ENCODE measurements at regions not wholly inside any gene's neighbourhood (a gene's known extent, or its start where the extent isn't known, plus 50 kb on each side); places are given as distances from the start of the nearest gene placed in this dataset.

DNA sequence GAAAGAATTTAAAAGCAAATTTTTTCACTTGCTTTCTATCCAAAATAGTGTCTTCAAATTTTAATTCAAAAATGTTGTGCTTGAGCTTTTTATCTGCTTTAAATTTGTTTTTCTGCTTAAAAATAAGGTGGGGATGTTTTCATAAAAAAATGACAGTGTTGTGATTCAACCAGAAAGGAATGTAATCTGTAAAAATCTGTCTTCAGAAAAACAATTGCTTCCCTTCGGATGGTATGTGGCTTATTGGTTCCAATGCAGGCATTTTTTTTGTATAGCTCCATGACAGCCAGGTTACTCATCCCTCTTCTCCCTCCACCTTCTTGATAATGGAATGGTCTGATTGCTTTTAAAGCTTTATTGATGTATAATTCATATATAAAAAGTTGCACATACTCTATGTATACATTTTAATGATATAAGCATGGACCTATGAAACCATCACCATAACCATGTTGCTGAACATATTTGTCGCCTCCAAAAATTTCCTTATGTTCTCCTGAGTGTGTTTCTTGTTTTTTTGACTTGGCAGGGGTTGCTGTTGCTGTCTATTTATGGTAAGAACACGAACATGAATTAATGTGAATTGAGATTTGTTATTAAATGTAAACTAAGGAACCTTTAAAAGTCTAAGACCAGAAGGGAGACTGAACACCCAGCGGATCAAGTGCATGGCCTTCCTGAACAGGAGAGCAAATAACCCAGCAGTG, 363.7 kb upstream of the SPHKAP start:
- H3K9me3 ChIP-seq (ENCODE audit: control insufficient read depth, low read length): peaks cover 2% of the 10 kb centered on the region
- H3K27ac ChIP-seq (ENCODE audit: low read length): no peak overlapping the region
- WGBS: 52% methylated on average over 4 of the region's 4 CpGs
- intact Hi-C loops (cut with DNase I): no loop called here
- ATAC-seq (no peak), DNase-seq (no peak)
- H3K27me3 ChIP-seq (ENCODE audit: control insufficient read depth, insufficient read depth): no peaks in the 10 kb centered on the region
- H3K4me3 ChIP-seq (ENCODE audit: low read length): no peak overlapping the region
- peaks cover 2% of the 10 kb centered on the region for H3K4me1 ChIP-seq (ENCODE audit: control insufficient read depth, insufficient read depth, low read length)

DNA sequence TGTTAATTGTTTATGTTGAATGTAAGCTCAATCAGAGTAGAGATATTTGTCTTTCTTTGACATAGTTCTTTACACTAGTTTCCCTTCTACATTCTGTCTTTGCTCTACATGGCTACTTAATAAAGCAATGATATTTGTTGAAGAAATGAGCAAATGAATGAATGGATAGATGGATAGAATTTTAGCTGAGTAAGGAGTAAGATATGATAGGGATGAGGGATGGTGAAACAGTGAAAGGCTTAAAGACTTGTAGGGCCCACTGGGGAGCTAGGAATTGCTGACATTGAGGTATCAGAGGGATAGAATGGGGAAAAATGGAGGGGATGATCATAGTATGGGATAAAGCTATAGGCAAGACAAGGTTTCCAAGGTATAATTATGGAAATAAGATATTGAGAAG, 361.6 kb upstream of the SPHKAP start:
- Histone ChIP-seq H3K27ac (ENCODE audit: low read length) (no peak overlapping the region), H3K4me3 (ENCODE audit: low read length) (no peak overlapping the region), H3K4me1 (ENCODE audit: control insufficient read depth, insufficient read depth, low read length) (peaks cover 2% of the 10 kb centered on the region), H3K27me3 (ENCODE audit: control insufficient read depth, insufficient read depth) (no peaks in the 10 kb centered on the region), H3K9me3 (ENCODE audit: control insufficient read depth, low read length) (peaks cover 2% of the 10 kb centered on the region)
- ATAC-seq (no peak), DNase-seq (no peak)
- intact Hi-C loops (cut with DNase I): no loop called here

DNA sequence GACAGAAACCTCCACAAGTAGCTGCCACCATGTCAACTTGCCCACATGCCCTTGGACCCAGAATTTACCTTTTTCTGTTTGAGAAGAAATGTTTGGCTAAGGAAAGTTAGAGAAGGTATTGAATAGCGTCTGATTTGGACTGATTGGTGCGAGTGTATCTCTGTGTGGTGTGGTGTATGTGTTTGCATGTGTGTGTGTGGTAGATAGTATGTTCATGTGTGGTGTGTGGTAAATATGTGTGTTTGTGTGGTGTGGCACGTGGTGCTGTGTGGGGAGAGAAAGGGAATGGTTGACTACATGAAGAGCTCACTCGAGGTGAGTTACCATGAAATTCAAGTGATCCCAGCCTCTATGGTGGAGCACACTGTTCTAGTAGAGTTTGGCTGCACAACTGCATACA, 360.8 kb upstream of the SPHKAP start:
- H3K4me1 ChIP-seq (ENCODE audit: control insufficient read depth, insufficient read depth, low read length): peaks cover 2% of the 10 kb centered on the region
- H3K9me3 ChIP-seq (ENCODE audit: control insufficient read depth, low read length): peaks cover 2% of the 10 kb centered on the region
- H3K4me3 ChIP-seq (ENCODE audit: low read length): no peak overlapping the region
- DNase-seq: no peak
- H3K27me3 ChIP-seq (ENCODE audit: control insufficient read depth, insufficient read depth): no peaks in the 10 kb centered on the region
- intact Hi-C loops (cut with DNase I): no loop called here
- ATAC-seq: no peak
- no peak overlapping the region for H3K27ac ChIP-seq (ENCODE audit: low read length)
- WGBS: 77% methylated on average over 4 of the region's 4 CpGs

DNA sequence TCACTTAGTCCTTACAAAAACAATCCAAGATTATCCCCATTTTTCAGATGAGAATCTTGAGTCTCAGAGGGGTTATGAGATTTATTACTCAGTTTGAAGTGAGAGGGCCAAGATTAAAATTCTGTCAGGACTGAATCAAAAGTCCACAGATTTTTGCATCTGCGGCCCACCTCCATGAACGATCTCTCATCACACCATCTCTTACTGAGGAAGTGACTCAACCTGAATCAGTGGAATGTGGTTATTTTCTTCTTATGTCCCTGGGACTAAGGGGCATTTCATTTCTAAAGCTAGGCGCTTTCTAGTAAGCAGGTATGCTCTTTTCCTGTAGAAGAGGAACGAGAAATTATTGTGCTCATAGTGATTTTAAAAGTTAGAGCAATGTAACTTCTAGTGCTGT, 360.3 kb upstream of the SPHKAP start:
- DNase-seq (no peak), ATAC-seq (no peak)
- peaks cover 2% of the 10 kb centered on the region for H3K9me3 ChIP-seq (ENCODE audit: control insufficient read depth, low read length)
- peaks cover 2% of the 10 kb centered on the region for H3K4me1 ChIP-seq (ENCODE audit: control insufficient read depth, insufficient read depth, low read length)
- no peak overlapping the region for H3K4me3 ChIP-seq (ENCODE audit: low read length)
- no peaks in the 10 kb centered on the region for H3K27me3 ChIP-seq (ENCODE audit: control insufficient read depth, insufficient read depth)
- H3K27ac ChIP-seq (ENCODE audit: low read length): no peak overlapping the region
- 89% methylated on average over 4 of the region's 4 CpGs for WGBS
- intact Hi-C loops (cut with DNase I): no loop called here

DNA sequence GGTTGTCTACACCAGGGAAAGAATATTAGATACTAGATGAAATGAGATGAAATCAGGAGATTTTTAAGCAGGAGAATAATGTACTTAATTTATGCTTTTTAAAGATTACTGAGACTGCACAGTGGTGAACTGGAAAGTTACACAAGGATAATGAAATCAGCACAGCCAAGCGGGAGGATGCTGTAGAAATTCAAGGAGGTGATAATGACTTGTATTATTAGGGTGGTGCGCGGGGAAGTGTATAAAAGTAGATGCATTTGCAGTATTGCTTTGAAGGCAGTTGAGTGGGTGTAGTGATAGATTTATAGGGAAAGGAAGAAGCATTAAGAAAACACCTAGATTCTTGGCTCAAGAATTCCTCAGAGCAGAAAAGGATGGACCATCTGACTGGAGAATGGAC, 359.5 kb upstream of the SPHKAP start:
- Histone ChIP-seq H3K4me3 (ENCODE audit: low read length) (no peak overlapping the region), H3K27ac (ENCODE audit: low read length) (no peak overlapping the region), H3K27me3 (ENCODE audit: control insufficient read depth, insufficient read depth) (no peaks in the 10 kb centered on the region), H3K9me3 (ENCODE audit: control insufficient read depth, low read length) (no peaks in the 10 kb centered on the region), H3K4me1 (ENCODE audit: control insufficient read depth, insufficient read depth, low read length) (peaks cover 2% of the 10 kb centered on the region)
- intact Hi-C loops (cut with DNase I): no loop called here
- no peak for DNase-seq
- ATAC-seq: no peak
- WGBS: 90% methylated on average over 3 of the region's 3 CpGs

DNA sequence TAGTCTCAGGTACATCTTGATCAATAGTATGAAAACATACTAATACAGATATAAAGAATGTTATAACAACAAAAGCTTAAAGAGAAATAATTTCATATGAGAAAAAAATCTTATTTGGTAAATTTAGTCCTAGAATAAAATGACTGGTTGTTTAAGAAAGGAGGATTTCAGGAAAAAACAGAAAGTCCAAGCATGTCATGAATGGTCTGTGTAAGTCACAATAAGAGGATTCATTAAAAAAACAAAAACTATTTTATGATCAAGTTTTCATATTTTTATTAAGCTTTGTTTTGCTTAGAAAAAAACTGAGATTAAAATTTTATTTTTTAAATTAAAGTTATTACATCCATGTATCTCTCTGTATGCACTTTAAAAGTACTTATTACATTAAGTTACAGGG, 353.9 kb upstream of the SPHKAP start:
- intact Hi-C loops (cut with DNase I): no loop called here
- Histone ChIP-seq H3K4me3 (ENCODE audit: low read length) (no peak overlapping the region), H3K27ac (ENCODE audit: low read length) (no peak overlapping the region), H3K27me3 (ENCODE audit: control insufficient read depth, insufficient read depth) (no peaks in the 10 kb centered on the region), H3K4me1 (ENCODE audit: control insufficient read depth, insufficient read depth, low read length) (no peaks in the 10 kb centered on the region), H3K9me3 (ENCODE audit: control insufficient read depth, low read length) (no peaks in the 10 kb centered on the region)
- DNase-seq (no peak), ATAC-seq (no peak)

DNA sequence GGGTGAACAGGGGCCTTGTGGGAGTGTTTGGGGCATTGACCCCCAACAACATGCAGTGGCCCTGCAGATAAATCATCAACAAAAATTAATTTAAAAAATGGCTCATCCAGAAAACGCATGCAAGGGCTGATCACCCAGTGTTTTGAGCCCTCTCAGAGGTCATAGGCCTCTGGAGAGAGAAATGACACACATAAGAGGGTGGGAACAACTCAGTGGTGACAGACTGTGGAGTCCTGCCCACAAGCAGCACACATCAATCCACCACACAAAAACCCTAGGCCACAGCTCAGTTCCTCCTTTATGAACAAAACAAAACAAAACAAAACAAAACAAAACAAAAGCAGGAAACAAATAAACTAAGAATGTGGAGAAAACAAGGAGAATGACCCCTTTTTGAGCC, 351.7 kb upstream of the SPHKAP start:
- intact Hi-C loops (cut with DNase I): no loop called here
- ATAC-seq: no peak
- Histone ChIP-seq H3K27ac (ENCODE audit: low read length) (no peak overlapping the region), H3K27me3 (ENCODE audit: control insufficient read depth, insufficient read depth) (no peaks in the 10 kb centered on the region), H3K4me3 (ENCODE audit: low read length) (no peak overlapping the region), H3K4me1 (ENCODE audit: control insufficient read depth, insufficient read depth, low read length) (no peaks in the 10 kb centered on the region), H3K9me3 (ENCODE audit: control insufficient read depth, low read length) (no peaks in the 10 kb centered on the region)
- 66% methylated on average over 1 of the region's 1 CpG for WGBS
- no peak for DNase-seq

DNA sequence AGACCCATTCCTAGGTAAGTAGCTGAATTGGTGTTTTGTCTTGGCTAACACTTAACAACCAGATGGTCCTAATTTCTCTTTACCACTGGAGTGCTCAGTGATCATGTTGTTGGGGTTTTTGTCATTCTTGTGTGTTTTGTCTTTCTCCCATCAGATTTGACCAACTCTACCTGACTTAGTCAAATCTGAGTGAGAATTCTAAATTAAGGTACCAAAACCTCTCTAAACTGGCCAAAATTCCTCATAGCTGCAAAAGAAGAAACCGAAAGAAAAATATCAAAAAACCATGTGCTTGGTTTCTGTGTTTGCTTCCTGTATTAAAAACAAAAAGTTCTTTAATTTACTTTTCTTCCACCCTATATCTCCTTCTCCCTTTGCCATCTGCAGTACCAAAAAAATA, 350.7 kb upstream of the SPHKAP start:
- intact Hi-C loops (cut with DNase I): no loop called here
- WGBS: 79% methylated on average over 1 of the region's 1 CpG
- ATAC-seq (no peak), DNase-seq (no peak)
- H3K4me3 ChIP-seq (ENCODE audit: low read length): no peak overlapping the region
- H3K4me1 ChIP-seq (ENCODE audit: control insufficient read depth, insufficient read depth, low read length): no peaks in the 10 kb centered on the region
- H3K27me3 ChIP-seq (ENCODE audit: control insufficient read depth, insufficient read depth): no peaks in the 10 kb centered on the region
- no peaks in the 10 kb centered on the region for H3K9me3 ChIP-seq (ENCODE audit: control insufficient read depth, low read length)
- no peak overlapping the region for H3K27ac ChIP-seq (ENCODE audit: low read length)

DNA sequence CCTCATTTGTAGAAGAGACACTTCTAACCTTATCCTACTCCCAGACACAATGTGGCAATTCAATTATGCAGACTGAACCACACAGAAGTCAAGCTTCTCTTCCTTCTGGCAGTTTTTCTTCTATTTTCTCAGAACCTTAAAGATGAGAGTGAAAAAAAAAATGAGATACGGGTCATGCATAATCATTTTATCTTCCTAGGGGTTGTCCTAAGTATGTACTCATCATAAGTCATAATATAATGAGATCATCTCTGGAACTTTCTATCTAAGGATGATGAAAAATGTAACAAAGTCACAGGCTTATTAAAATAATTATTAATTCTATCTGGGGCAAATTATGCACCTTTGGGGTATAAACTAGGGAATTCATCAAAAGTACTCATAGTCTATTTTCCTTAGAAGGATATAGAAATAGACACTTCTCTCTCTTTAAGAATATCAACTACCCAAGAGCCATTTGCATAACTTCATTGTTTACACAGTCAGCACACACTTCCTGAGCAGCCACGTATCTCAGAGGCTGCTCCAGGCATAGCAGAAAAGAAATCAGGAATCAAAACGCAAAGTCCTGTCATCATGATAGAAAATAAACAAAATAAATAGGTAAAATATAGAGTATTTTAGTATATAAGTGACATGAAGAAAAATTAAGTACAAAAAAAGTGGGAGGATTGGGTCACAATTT, 345.9 kb upstream of the SPHKAP start:
- Histone ChIP-seq H3K27ac (ENCODE audit: low read length) (no peak overlapping the region), H3K4me3 (ENCODE audit: low read length) (no peak overlapping the region), H3K4me1 (ENCODE audit: control insufficient read depth, insufficient read depth, low read length) (no peaks in the 10 kb centered on the region), H3K27me3 (ENCODE audit: control insufficient read depth, insufficient read depth) (no peaks in the 10 kb centered on the region), H3K9me3 (ENCODE audit: control insufficient read depth, low read length) (no peaks in the 10 kb centered on the region)
- 42% methylated on average over 3 of the region's 3 CpGs for WGBS
- ATAC-seq: no peak
- DNase-seq: no peak
- intact Hi-C loops (cut with DNase I): no loop called here

DNA sequence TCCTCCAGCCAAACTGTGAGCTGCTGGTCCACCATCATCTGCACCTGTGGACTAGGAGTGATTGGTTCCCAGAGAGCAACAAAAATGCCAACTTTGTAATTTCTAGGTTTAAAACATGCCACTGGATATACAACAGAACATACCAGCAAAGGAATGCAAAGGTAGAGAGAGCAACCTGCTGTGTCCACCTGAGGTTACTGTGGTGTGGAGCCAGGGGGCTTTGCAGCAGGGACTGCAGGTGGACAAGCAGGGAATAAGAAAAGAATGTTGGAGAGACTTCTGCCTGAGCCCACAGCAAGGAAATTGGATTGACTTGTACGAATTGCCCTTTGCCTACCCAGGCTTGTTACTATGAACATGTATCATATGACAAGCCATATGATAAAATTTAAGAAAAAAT, 345.2 kb upstream of the SPHKAP start:
- ATAC-seq: no peak
- intact Hi-C loops (cut with DNase I): no loop called here
- WGBS: 71% methylated on average over 1 of the region's 1 CpG

DNA sequence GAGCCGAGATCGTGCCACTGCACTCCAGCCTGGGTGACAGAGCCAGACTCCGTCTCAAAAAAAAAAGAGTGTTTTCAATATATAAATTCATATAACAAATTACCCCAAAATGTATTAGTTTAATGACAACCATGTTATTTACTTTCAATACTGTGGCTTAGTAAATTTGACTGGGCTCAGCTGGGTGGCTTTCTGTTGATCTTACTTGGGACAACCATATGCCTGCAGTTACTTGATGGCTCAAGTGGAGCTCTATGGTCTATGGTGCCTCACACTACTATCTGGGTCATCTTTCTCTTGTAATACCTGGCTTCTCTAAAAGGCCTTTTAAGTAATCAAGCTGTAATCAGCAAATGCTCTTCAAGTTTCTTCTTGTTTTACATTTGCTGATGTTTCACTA, 341.5 kb upstream of the SPHKAP start:
- Histone ChIP-seq H3K4me3 (ENCODE audit: low read length) (no peak overlapping the region), H3K9me3 (ENCODE audit: control insufficient read depth, low read length) (no peaks in the 10 kb centered on the region), H3K27ac (ENCODE audit: low read length) (no peak overlapping the region), H3K4me1 (ENCODE audit: control insufficient read depth, insufficient read depth, low read length) (no peaks in the 10 kb centered on the region), H3K27me3 (ENCODE audit: control insufficient read depth, insufficient read depth) (no peaks in the 10 kb centered on the region)
- no peak for DNase-seq
- 94% methylated on average over 3 of the region's 3 CpGs for WGBS
- ATAC-seq: no peak
- intact Hi-C loops (cut with DNase I): no loop called here

More for the DNA sequence above, 345.2 kb upstream of the SPHKAP start:
- H3K27me3 ChIP-seq (ENCODE audit: control insufficient read depth, insufficient read depth): no peaks in the 10 kb centered on the region
- H3K27ac ChIP-seq (ENCODE audit: low read length): no peak overlapping the region
- H3K4me1 ChIP-seq (ENCODE audit: control insufficient read depth, insufficient read depth, low read length): no peaks in the 10 kb centered on the region
- H3K4me3 ChIP-seq (ENCODE audit: low read length): no peak overlapping the region
- DNase-seq: no peak
- no peaks in the 10 kb centered on the region for H3K9me3 ChIP-seq (ENCODE audit: control insufficient read depth, low read length)

DNA sequence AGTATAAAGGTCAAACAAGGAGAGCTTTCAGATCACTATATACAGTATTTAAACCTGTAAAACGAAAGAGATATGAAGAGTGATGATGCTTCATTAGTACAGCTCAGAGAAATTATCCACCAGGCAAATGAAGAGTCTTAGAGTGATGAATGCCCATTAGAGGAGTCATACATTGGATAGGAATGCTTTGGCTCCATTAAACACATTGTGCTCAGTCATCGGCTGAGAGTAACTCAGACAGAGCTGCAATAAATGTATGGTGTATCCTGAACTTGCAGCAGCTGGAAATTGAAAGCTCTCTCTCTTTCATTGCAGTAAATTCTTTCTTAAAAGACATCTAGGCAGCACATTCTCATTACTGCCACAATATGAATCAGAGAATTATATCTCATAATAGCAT, 340.8 kb upstream of the SPHKAP start:
- no peak overlapping the region for H3K27ac ChIP-seq (ENCODE audit: low read length)
- no peak overlapping the region for H3K4me3 ChIP-seq (ENCODE audit: low read length)
- H3K27me3 ChIP-seq (ENCODE audit: control insufficient read depth, insufficient read depth): no peaks in the 10 kb centered on the region
- ATAC-seq (no peak), DNase-seq (no peak)
- no peaks in the 10 kb centered on the region for H3K9me3 ChIP-seq (ENCODE audit: control insufficient read depth, low read length)
- 63% methylated on average over 2 of the region's 2 CpGs for WGBS
- intact Hi-C loops (cut with DNase I): no loop called here
- no peaks in the 10 kb centered on the region for H3K4me1 ChIP-seq (ENCODE audit: control insufficient read depth, insufficient read depth, low read length)

Measured in right cardiac atrium (tissue), 5 donors.